Smooth muscle cell (in vitro differentiated cells): ENCODE measurements at regions not wholly inside any gene's neighbourhood (a gene's known extent, or its start where the extent isn't known, plus 50 kb on each side); places are given as distances from the start of the nearest gene placed in this dataset.

ENCODE experiments used
- DNase-seq: peaks from one replicate; lab custom pipeline; 2025; ENCODE audit not compliant: unreplicated experiment; lab: John Stamatoyannopoulos, UW
- H2AFZ ChIP-seq: fragments of 200-600 bp; sonication (generic); 2 replicates; pipeline ENCODE4 v1.6.0; 2016; ENCODE audit warnings: antibody characterized with exemption, low read depth, mild to moderate bottlenecking
- H3F3A ChIP-seq: fragments of 200-600 bp; sonication (generic); 2 replicates; pipeline ENCODE4 v1.6.0; 2017; ENCODE audit warnings: antibody characterized with exemption, low read depth
- H3K27ac ChIP-seq: fragments of 200-600 bp; sonication (generic); 2 replicates; pipeline ENCODE4 v1.5.1; 2016; ENCODE audit warnings: low read depth, mild to moderate bottlenecking
- H3K27me3 ChIP-seq: fragments of 200-600 bp; sonication (generic); 2 replicates; pipeline ENCODE4 v1.6.1; 2016; ENCODE audit warnings: low read depth, mild to moderate bottlenecking
- H3K36me3 ChIP-seq: fragments of 200-600 bp; sonication (generic); 2 replicates; pipeline ENCODE4 v1.5.1; 2016; ENCODE audit warnings: low read depth
- H3K4me1 ChIP-seq: fragments of 200-600 bp; sonication (generic); 2 replicates; pipeline ENCODE4 v1.5.1; 2016; ENCODE audit warnings: low read depth
- H3K4me2 ChIP-seq: fragments of 200-600 bp; sonication (generic); 2 replicates; pipeline ENCODE4 v1.6.0; 2016; ENCODE audit warnings: mild to moderate bottlenecking
- H3K4me3 ChIP-seq: fragments of 200-600 bp; sonication (generic); 2 replicates; pipeline ENCODE4 v1.5.1; 2016; ENCODE audit warnings: mild to moderate bottlenecking
- H3K79me2 ChIP-seq: fragments of 200-600 bp; sonication (generic); 2 replicates; pipeline ENCODE4 v1.6.0; 2016; ENCODE audit warnings: low read depth, mild to moderate bottlenecking
- H3K9ac ChIP-seq: fragments of 200-600 bp; sonication (generic); 2 replicates; pipeline ENCODE4 v1.6.0; 2016; ENCODE audit warnings: low read depth
- H3K9me3 ChIP-seq: fragments of 200-600 bp; sonication (generic); replicated peaks from 2 replicates; pipeline ENCODE4 v1.5.1; 2016; ENCODE audit warnings: low read depth
- H4K20me1 ChIP-seq: fragments of 200-600 bp; sonication (generic); 2 replicates; pipeline ENCODE4 v1.6.0; 2016; ENCODE audit warnings: low read depth
- WGBS: methylation state at CpG from one replicate; pipeline ENCODE4 v1.1.7; 2016; ENCODE audit warnings: low lambda C conversion rate; 5-methylcytosine and 5-hydroxymethylcytosine counted together
- TF ChIP-seq, protein P1 (sequence below): fragments of 200-600 bp; sonication (generic); IDR thresholded peaks from 2 replicates; pipeline ENCODE4 v1.5.1; 2017; ENCODE audit warnings: borderline replicate concordance, mild to moderate bottlenecking, antibody characterized with exemption; ENCODE audit not compliant: insufficient read depth, poor library complexity, severe bottlenecking

DNA sequence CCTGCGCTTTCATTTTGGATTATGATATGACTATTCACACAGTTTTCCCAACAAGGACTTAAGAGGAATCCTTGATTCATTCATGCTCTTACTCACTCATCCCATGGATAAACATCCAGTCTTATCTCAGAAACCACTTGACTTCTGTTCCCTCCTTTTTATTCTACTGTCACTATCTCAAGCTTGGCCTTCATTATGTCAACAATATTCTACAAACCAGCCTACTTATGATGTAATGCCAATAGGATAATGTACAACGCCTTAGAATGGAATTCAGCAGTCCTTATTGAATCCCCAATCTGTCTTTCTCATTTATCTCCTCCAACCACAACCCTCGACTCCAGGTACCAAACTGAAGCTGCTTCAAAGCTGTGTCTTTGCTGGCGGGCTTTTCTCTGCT lies 448.5 kb downstream of the PDZRN4 start:
- H3K4me2 ChIP-seq, result no peak overlapping the region
- no peaks in the 10 kb centered on the region for H3F3A ChIP-seq
- no peak overlapping the region for H3K4me3 ChIP-seq
- 76% methylated on average over 4 of the region's 4 CpGs for WGBS
- H3K9ac ChIP-seq, result no peak overlapping the region
- peaks cover 3% of the 10 kb centered on the region for H3K9me3 ChIP-seq
- DNase-seq, result no peak
- H3K4me1 ChIP-seq, result no peaks in the 10 kb centered on the region
- TF ChIP-seq, protein P1, sequence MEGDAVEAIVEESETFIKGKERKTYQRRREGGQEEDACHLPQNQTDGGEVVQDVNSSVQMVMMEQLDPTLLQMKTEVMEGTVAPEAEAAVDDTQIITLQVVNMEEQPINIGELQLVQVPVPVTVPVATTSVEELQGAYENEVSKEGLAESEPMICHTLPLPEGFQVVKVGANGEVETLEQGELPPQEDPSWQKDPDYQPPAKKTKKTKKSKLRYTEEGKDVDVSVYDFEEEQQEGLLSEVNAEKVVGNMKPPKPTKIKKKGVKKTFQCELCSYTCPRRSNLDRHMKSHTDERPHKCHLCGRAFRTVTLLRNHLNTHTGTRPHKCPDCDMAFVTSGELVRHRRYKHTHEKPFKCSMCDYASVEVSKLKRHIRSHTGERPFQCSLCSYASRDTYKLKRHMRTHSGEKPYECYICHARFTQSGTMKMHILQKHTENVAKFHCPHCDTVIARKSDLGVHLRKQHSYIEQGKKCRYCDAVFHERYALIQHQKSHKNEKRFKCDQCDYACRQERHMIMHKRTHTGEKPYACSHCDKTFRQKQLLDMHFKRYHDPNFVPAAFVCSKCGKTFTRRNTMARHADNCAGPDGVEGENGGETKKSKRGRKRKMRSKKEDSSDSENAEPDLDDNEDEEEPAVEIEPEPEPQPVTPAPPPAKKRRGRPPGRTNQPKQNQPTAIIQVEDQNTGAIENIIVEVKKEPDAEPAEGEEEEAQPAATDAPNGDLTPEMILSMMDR, result no peak
- H3K36me3 ChIP-seq, result no peaks in the 10 kb centered on the region
- H2AFZ ChIP-seq, result peak overlapping the region; percentile 11
- no peaks in the 10 kb centered on the region for H3K27me3 ChIP-seq
- H4K20me1 ChIP-seq, result no peaks in the 10 kb centered on the region
- no peaks in the 10 kb centered on the region for H3K79me2 ChIP-seq
- no peak overlapping the region for H3K27ac ChIP-seq

DNA sequence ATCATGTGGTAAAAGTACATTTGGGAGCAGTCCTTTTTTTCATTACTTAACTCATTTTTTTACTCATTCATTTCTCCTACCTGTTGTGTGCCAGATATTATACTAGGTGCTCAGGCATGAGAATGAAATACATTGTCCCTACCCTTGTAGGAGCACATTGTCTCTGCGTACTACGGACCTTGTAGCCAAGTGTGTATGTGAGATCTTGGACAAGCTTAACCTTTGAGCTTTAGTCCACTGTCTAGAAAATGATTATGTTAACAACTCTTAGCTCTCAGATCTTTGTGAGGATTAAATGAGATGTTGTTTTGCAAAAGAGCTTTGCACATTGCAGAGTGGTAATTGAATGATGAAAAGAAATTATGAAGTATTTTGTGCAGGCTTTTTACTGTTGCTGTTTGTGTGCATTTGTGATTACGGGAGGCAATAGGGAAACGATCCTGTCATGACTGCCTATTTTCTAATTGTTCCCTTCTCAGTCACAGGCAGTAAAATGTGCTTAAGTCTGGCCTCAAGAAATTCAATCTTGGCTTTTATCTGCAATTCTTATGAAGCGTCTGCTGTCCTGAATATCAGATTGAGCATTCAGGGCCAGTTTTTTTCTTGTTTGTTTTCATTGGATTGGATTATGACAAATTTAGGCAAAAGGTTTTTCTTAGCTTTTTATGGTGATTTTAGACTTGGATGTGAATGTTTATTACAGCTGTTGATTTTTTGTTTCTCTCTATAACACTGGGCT lies 447.7 kb downstream of the PDZRN4 start:
- no peaks in the 10 kb centered on the region for H3K36me3 ChIP-seq
- no peak overlapping the region for H3K9ac ChIP-seq
- H2AFZ ChIP-seq, result peak overlapping the region; percentile 11
- H3F3A ChIP-seq, result no peaks in the 10 kb centered on the region
- TF ChIP-seq, protein P1, result no peak
- no peak overlapping the region for H3K4me3 ChIP-seq
- H3K4me2 ChIP-seq, result no peak overlapping the region
- H3K27ac ChIP-seq, result no peak overlapping the region
- no peaks in the 10 kb centered on the region for H3K27me3 ChIP-seq
- H3K9me3 ChIP-seq, result peaks cover 3% of the 10 kb centered on the region
- 66% methylated on average over 5 of the region's 5 CpGs for WGBS
- no peak for DNase-seq
- H3K79me2 ChIP-seq, result no peaks in the 10 kb centered on the region
- no peaks in the 10 kb centered on the region for H4K20me1 ChIP-seq
- H3K4me1 ChIP-seq, result no peaks in the 10 kb centered on the region

DNA sequence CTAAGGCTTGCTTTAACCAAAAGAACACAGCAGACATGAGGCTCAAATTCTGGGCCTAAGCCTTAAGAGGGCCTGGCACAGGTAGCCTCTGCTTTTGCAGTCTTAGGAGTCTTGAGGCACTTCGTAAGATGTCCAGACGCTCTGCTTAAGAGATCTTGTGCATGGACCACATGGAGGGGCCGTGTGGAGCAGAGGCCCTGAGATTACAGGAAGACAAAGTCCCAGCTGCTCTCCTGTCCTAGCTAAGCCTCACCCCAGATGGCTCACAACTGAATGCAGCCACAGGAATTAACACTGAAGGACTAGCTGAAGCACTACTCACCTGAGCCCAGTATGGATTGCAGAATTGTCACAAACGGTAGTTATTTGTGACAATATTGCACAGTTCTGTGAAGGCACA lies 446.0 kb downstream of the PDZRN4 start:
- H3K9me3 ChIP-seq, result peaks cover 3% of the 10 kb centered on the region
- WGBS, result 90% methylated on average over 4 of the region's 4 CpGs
- H4K20me1 ChIP-seq, result no peaks in the 10 kb centered on the region
- H3K79me2 ChIP-seq, result no peaks in the 10 kb centered on the region
- H3K27me3 ChIP-seq, result no peaks in the 10 kb centered on the region
- TF ChIP-seq, protein P1, result no peak
- H3F3A ChIP-seq, result no peaks in the 10 kb centered on the region
- H3K9ac ChIP-seq, result no peak overlapping the region
- no peak overlapping the region for H2AFZ ChIP-seq
- no peak for DNase-seq
- no peaks in the 10 kb centered on the region for H3K36me3 ChIP-seq
- H3K4me2 ChIP-seq, result no peak overlapping the region
- H3K4me3 ChIP-seq, result no peak overlapping the region
- no peak overlapping the region for H3K27ac ChIP-seq
- H3K4me1 ChIP-seq, result no peaks in the 10 kb centered on the region

DNA sequence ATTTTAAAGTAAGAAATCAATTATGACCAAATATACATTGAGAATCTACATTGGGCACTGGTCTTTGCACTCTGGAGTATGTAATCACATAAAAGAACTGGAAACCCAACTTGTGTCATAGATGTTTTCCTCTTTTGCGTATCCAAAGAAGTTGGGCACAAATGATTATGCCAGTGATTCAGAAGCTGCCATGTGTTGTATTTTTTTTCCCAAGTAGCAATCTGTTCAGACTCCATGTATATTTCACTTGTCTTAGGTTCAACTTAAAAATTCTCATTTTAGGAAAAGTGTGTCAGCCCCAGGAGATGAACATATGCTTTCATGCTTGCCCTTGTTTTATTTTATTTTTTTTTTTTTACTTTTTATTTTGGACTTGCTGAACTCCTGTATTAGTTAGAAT lies 441.5 kb downstream of the PDZRN4 start:
- Histone ChIP-seq H3K4me3 (no peak overlapping the region), H2AFZ (no peak overlapping the region), H3K4me2 (no peak overlapping the region), H3K9ac (no peak overlapping the region), H3K27ac (no peak overlapping the region), H4K20me1 (no peaks in the 10 kb centered on the region), H3K27me3 (no peaks in the 10 kb centered on the region), H3K9me3 (peaks cover 3% of the 10 kb centered on the region), H3K4me1 (peaks cover under 1% of the 10 kb centered on the region), H3K36me3 (no peaks in the 10 kb centered on the region), H3K79me2 (no peaks in the 10 kb centered on the region), H3F3A (no peaks in the 10 kb centered on the region)
- no peak for DNase-seq
- TF ChIP-seq, protein P1, result no peak
- 98% methylated on average over 1 of the region's 1 CpG for WGBS
